ENCODE measurements at regions not wholly inside any gene's neighbourhood (a gene's known extent, or its start where the extent isn't known, plus 50 kb on each side); places are given as distances from the start of the nearest gene placed in this dataset.

DNA sequence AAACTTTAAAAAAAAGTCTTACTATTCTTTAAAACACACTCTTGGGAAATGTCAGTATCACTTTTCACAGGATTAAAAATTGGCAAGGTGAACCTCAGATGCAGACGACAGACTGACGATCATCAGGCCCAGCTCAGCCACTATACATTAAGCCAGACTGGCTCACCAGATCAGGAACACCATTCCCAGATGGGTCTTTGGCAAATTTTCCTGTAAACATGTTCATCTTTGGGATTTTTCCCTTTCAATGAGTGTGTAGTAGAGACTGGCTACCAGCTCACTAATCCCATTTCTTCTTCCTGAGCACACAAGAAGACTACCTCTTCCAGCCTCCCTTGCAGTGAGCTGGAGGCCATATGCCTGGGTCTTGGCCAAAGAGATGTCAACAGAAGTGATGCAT is 142.7 kb upstream of the CHST15 start:
- TF ChIP-seq, protein P1, sequence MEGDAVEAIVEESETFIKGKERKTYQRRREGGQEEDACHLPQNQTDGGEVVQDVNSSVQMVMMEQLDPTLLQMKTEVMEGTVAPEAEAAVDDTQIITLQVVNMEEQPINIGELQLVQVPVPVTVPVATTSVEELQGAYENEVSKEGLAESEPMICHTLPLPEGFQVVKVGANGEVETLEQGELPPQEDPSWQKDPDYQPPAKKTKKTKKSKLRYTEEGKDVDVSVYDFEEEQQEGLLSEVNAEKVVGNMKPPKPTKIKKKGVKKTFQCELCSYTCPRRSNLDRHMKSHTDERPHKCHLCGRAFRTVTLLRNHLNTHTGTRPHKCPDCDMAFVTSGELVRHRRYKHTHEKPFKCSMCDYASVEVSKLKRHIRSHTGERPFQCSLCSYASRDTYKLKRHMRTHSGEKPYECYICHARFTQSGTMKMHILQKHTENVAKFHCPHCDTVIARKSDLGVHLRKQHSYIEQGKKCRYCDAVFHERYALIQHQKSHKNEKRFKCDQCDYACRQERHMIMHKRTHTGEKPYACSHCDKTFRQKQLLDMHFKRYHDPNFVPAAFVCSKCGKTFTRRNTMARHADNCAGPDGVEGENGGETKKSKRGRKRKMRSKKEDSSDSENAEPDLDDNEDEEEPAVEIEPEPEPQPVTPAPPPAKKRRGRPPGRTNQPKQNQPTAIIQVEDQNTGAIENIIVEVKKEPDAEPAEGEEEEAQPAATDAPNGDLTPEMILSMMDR (IDR thresholded peaks at IDR 0.05; ENCODE audit: poor library complexity) = no peak
- TF ChIP-seq EZH2phosphoT487 (IDR thresholded peaks at IDR 0.05; ENCODE audit: low read depth, severe bottlenecking, unreplicated experiment) (no peak), EZH2 (IDR thresholded peaks at IDR 0.05; ENCODE audit: borderline replicate concordance) (no peak)
